Medulla oblongata (tissue), 1 donor: ENCODE measurements at regions not wholly inside any gene's neighbourhood (a gene's known extent, or its start where the extent isn't known, plus 50 kb on each side); places are given as distances from the start of the nearest gene placed in this dataset.

Source experiments
- DNase-seq: peaks from one replicate; pipeline ENCODE4 v3.0.0-alpha.2; 2015; ENCODE audit errors: extremely low spot score

DNA sequence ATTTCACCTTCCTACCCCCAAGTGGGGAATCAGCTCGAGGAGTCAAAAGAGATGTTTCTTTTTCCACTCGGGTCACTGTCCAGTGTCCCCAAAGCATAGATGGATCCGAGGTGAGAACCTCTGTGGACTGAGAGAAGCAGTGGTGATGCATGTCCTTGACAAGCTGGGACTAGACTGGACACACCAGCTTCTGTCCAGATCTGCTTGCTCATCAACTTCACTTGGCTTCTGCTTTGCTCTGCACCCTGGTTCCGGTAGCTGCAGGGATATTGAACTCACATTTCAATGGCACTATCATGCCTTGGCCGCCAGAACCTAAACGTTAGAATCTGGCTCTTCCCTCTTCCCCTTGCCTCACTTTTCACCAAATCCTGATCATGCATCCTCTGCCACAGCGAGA is 50.3 kb upstream of the CXCL12 start:
- peak; percentile 33 for DNase-seq

DNA sequence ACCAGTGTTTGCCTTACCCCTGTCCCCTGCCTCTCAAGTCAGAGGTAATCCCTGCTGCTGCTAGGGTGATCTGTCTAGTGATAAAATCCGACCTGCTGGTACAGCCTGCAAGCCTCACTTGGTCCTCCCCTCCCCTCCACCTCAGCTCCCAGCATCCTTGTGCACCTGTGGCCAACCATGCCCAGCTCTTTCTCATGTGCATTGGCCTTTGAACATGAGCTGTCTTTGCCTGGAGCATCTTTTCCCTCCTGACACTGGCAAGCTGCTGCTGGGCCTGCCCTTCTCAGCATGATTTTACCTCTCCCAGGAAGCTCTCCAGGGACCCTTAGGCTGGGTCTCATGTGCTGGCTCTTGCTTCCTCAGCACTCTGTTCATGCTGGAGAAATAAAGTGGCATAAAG is 51.3 kb upstream of the CXCL12 start:
- DNase-seq: no peak

DNA sequence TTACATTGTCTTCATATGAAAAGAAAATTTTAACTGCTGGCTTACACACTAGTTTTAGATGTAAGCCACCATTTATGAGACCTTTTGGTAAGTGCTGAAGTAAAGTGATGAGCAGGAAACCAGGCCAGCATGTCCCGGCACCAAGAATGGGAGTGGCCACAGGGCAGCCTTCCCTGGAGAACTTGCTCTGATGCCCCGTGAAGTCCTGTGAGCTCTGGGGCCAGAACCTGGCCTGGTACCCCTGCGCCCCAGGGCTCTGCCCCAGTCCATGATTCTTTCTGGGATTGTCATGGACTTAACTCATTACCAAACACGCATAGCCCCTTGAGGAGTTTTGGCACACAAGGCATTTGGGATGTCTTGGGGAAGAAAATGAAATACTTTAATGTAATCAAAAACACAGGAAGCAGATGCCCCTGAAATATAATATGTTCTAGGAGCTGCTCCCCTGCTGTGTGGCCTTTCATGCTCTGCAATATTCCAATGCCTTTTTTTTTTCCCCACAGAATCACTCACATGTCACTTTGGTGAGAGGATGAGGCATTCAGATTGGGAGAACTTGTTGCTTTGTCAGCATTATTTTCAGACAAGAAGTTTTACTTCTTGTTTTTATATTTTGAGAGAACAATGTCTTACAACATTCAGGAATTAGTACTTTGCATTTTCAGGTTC is 53.1 kb upstream of the CXCL12 start:
- DNase-seq: peak; percentile 55

DNA sequence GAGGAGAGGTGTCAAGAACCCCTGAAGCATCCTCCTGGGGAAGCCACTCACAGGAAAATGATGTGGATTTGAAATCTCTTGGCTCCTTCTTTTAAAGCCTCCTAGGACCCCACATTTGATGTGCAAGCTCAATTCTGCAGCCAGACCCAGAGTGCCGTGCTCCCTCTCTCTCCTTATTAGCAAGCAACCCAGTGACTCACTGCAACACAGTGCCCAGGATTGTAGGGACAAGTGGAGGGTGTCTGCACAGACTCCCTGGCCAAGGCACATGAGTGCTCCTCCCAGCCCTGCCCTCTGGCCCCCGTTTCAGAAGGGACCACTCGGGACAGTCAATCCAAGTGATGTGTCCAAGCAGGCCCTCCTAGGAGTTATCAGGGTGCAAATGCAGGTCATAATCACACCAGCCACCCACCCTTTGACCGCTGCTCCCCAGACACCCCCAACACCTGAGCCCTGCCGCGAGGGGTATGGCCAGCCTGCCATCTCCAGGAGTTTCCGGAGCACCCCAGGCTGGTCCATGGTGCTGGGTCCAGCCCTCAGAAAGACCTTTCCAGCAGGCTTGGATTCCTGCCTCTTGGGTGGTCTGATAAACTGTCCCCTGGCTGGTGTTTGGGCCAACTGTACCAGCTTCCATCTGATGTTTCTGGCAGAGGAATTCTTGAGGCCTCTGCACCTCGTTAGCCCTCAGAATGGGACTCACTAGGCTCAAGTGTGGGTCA is 54.5 kb upstream of the CXCL12 start:
- DNase-seq: no peak

DNA sequence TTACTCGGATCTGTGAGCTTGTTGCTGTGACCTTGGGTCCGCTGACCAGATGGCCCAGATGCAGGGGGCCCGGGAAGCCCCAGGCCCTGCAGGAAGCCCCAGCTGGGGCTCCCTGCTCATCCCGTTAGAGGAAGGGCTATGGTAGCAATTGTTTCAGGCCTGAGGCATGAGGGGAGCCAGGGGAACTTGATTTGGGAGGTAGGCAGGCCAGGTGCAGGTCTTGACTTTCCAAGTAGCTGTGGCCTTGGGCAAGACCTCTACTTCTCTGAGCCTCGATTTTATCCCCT is 55.0 kb upstream of the CXCL12 start:
- no peak for DNase-seq

DNA sequence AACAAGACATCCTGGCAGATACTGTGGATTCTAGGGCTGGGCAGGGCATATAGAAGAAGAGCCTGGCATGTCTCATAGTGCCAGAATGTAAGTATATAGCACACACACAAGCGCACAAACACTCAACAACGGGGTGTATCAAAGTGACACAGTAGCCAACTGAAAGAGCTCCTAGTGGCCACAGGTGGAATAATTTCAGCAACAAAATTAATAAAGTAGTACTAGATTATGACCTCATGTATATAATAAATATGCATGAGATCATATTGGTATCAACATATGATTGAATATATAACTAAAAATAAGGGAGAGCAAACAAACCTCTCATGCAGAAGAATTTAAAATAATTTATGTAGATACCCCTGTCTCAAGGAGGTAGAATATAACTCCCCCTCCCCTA is 72.4 kb upstream of the CXCL12 start:
- DNase-seq: no peak

DNA sequence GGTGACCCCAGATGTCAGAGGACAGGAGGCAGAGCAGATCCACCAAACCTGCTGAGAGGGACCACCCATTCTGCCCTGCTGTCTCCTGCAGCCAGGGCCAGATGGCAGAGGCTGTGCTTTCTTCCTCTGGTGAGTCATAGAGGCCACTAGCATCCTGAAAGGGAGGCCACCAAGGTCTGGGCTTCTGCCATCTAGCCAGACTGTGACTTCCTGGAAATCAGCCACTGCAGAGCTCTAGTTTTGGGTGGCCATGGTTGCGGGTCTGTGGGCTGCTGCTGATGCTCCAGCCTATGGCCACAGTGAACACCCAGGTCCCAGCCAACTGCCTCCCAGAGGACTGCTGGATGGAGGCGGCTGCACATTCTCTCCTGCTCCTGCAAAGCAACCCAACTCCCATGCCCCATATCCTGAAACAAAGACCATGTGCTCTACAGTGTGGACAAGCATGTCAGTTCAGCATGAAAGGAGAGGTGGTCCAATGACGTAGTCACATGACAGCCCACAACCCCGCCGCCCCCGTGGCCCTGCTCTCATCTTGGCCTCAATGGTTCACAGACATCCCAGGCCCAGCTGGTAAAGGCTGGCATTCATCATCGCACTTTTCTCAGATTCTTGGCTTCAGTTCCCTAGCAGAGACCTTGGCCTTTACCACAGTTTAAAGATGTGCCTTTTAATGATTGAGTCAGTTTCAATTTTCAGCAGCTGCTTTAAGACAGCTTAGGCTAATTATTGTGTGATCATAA is 73.9 kb upstream of the CXCL12 start:
- DNase-seq: no peak

DNA sequence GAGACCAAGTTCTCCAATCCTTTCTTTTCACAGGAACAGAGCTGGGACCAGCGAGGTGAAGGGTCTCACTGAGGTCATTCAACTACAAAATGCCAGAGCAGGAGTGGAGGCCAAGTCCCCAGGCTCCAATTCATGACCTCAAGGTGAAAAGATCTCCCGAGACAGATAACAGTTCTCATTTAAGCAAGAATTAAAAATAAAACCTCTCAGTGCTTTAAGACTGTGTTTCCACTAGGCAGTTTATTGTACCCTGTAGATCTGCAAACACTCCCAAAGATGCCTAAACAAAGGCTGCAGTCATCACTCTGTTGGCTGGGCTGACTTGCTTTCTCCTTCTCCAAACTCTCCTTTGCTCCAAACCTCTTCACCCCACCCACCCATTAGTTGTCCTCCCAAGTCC is 74.8 kb upstream of the CXCL12 start:
- DNase-seq: no peak

DNA sequence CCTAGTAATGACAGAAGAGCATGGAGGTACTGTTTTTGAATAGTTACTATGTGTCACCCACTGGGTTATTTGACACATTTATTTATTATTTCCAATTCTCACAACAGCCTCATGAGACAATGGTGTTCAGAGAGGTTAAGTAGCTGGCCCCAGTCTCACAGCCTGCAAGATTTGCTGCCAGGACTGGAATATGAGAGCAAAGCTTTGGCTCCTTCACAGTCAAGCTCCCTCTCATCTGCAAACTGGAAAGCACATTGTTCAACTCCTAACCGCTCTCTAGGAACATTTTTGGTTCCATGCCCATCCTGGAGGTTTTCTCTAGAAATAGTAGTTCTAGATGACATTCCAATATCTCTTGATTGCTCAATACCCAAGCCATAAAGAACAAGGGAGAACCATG is 75.5 kb upstream of the CXCL12 start:
- DNase-seq: no peak

DNA sequence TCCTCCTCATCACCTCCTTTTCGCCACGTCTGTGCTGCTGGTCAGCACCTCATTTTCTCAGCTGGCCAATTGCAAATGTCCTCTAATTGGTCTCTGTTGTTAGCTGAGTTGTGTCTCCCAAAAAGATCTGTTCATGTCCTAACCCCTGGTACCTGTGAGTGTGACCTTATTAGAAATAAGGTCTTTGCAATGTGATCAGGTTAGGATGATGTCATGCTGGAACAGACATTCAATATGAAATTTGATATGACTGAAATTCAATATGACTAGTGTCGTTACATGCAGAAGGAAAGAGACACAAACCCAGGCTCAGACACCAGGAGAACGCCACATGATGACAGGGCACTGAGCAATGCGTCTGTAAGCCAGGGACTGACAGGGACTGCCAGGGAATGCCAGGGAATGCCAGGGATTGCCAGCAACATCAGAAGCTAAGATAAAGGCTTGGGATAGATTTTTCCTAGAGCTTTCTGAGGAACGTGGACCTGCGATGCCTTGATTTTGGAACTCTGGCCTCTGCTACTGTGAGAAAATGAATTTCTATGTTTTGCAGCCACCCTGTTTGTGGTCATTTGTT is 77.5 kb upstream of the CXCL12 start:
- DNase-seq: no peak

DNA sequence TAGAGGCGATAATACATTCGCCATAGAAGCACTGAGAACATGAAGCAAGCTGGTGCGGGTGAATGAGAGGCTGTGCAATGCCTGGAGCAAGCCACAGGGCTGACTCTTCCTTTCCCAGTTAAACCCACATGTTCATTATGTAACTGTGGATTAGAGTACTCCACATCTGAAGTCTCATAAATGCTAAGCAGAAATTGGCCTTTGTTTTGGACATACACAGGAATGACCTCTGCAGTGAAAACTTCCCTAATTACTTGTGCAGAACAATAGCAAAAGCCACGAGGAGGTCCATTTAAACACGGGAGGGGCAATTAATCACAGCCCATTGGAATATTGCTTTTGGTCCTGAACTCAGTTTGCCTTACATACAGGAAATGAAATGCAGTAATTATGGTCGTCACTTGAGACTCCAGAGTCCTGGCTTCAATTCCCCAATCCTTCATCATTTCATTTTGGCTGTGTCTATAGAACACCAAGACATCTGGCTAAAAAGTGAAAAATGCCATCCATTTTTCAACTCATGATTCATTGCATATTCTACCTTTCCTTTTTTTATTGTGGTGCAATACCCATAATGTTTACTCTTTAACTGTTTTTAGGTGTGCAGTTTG is 78.7 kb upstream of the CXCL12 start:
- DNase-seq: no peak

DNA sequence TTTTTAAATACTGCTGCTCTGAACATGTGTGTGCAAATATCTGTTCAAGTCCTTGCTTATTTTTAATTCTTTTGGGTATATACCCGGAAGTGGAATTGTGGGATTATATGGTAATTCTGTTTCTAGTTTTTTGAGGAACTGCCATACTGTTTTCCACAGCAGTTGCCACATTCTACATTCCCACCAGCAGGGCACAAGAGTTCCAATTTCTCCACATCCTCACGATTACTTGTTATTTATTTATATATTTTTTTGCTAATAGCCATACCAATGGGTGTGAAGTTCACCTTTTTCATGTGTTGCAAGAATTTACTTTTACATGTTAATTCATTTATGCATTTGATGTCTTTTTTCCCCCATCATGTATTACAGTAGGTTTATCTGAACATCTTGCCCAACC is 79.6 kb upstream of the CXCL12 start:
- DNase-seq: no peak

DNA sequence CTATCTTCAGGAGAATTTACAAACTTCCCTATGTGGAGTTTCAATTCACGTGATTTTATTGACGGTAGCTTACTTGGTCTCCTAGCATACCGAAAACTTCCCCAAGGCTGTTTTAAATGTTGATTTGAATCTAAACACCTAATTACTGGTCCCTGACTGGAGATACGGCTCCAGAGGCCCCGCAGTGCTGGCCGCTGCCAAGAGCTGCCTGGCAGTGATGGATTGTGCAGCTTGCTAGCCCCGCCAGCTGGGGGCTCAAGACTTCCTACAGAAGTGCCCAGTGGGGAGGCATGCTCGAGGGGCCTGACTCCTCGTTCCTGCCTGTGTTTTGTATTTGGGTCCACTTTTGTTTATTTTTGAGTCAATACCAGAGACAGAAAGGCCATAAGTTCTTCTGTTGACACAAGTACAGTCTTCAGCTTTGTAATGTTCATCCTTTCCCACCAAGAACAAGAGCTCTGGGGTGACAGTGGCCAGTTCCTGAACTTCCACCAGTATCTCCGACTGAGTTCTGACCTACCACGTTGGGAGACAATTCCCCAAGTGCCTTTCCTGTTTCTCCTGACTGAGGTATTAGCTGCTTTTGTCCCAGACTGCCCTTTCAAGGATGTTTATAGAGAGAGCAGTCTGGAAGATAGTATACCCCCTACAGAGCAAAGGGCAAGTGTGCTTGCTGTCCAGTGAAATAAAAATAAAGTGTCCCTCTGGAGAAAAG is 80.7 kb upstream of the CXCL12 start:
- no peak for DNase-seq

DNA sequence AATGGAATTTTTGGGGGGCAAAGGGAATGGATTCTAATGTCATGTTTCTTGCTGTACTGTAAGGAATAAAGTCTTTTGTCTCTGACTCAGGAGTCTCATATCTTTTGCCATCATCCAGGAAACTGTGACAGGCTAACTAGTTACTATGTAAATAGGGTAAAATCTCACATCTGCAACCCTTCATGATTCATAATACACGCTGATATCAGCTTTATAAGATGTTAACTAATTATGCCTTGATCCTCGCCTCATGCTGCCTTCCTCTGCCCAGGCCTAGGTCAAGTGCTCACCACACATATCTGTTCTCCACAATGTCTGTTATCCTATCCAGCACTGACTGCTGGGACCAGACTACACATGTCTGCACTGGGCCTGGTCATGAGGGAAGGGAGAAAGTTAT is 81.3 kb upstream of the CXCL12 start:
- DNase-seq: no peak

DNA sequence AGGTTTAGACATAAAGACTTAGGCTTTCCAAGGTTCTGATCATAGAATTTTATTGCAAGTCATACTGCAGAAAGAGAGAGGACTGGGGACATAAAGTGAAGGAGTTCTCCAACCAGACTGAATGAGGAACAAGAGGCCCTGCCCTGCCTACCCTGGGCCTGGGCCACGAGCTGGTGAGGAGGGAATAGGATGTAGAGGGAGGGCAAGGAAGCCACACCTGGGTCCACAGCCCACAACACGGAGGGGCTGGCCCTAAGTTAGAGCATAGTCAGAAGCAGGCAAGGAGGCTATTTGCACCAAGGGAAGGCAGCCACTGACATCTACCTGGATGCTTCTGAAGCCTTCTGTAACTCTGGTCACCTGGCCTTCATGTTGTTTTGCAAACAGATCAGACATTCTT is 82.2 kb upstream of the CXCL12 start:
- no peak for DNase-seq

DNA sequence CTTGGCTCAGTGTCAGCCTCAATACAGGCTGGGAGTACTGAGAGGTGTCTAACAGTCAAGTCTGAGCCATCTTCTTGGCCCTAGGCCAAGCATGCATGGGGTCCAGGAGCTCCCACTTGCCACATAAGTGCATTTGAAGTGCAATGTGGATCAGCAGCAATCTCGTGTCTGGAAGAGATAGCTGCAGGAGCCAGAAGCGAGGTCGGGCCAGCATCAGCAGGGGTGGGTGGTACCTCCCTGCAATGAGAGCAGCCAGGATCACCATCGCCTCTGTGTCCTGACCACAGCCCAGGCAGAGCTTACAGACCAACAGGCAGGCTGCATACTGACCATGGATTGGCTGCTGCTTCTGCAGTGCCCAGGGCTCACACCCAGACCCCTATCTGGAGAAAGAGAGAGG is 83.0 kb upstream of the CXCL12 start:
- DNase-seq: no peak

DNA sequence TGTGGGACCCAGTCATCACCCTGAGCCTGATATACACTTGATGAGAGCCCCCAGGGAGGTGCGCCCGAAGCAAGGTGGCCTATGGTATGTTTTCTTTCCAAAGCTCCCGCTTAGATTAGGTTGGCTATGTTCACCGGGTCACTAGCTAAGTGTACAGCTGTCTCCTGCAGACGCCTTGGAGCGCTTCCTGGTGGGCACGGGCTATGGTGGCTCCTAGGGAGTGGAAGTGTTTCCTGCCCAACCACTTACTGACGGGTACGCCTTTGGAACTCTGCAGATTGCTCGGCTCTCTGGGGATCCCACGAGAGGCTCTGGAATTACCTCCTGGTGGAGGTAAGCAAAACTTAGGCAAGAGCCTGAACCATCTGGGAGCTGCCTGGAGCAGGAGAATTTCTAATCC is 83.6 kb upstream of the CXCL12 start:
- DNase-seq: no peak

DNA sequence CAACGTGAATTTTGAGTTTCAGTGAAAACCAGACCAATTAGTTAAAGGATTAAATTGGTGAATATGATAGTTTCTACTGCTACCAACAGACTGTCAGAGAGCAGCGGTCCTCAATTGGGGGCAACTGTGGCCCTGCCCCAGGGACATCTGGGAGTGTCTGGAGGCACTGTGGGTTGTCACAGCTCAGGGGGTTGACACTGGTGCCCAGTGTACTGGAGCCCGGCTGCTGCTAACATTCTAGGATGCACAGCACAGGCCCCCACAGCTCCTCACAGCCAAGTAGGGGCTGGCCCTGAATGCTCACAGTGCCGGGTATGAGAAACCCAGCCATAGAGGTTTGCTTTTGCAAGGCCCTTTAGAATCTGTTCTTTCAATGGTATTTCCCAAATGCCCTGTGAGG is 84.1 kb upstream of the CXCL12 start:
- DNase-seq: no peak

DNA sequence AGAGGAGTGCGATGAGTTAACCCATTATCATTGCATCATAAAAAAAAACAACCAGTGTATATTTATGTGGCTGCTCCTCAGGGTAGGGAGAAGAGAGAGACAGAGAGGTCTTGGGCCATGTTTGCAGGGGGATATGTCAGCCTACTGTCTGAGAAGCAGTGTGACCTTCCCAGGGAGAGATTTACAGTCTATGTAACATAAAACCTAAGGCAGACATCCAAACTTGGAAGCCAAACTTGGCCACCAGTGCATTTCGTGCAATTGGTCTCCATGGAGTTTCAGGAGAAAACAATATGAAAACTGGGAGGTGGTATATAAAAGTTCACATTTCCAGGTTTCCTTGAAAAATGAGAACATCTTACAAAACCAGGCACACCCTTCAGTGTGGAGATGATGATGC is 85.9 kb upstream of the CXCL12 start:
- no peak for DNase-seq

DNA sequence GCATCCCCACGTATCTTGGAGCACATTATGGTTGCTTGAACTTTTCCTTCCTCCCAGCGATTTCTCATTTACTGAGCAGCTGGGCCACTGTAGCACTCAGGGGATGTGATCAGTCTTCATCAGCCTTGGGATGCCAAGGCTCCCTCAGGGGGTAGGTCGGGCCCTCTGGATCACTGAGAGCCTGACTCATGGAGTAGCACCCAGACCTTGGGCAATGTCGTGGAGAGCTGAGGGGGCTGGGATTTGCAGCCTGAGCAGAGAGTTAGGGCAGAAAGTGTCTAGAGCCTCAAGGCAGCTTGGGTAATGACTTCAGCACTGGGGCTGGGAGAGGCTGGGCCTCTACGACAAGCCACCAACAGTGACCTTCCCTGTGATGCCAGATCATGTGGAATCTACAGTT is 86.5 kb upstream of the CXCL12 start:
- no peak for DNase-seq

DNA sequence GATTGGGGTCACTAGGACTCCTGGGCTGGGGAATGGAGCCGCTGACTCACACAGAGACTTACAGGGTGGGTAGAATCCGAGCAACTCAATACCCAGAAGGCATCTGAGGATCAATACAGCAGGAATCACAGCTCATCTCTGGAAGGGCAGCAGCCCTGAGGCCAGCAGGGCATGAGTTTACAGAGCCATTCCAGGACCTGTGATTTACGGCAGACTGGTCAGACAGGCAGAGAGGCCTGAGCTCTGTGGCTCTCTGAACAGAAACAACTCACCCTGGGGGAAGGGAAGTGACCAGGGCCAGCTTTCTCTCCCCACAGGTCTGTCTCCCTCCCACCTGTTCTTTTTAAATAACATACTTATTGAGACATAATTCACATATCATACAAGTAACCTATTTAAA is 88.2 kb upstream of the CXCL12 start:
- DNase-seq: no peak
